A673 (cell line): ENCODE measurements at regions not wholly inside any gene's neighbourhood (a gene's known extent, or its start where the extent isn't known, plus 50 kb on each side); places are given as distances from the start of the nearest gene placed in this dataset.

Experiments
- EZH2 ChIP-seq: fragments of 200-600 bp; sonication (generic); IDR thresholded peaks from 2 replicates; pipeline ENCODE4 v1.6.1; 2017; ENCODE audit warnings: borderline replicate concordance, low read depth, mild to moderate bottlenecking, mixed read lengths, antibody characterized with exemption, low read length; ENCODE audit not compliant: poor library complexity, severe bottlenecking
- TF ChIP-seq, protein P1 (sequence below): fragments of 300-800, 200-600 bp; sonication (generic); conservative IDR thresholded peaks from 2 replicates; pipeline ENCODE4 v1.5.1; 2017; ENCODE audit warnings: low read depth, mild to moderate bottlenecking, antibody characterized with exemption, low read length, moderate library complexity, mixed read lengths

DNA sequence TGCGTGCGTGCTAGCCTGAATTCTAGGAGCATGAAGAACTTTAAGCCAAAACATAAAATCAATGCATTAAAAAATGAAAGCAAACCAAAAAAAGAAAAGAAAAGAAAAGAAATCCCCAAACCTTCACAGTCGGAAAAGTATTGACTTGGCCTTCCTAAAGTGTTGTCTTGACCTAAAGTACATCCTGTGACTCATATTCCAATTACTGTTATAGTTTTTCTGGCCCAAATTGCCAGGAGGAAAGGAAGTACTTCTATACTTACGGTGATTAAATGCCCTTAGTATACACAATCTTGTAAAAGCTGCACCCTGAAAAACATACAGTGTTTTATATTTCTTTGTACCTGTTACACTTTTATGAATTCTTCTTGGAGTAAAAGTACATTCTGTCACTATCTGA is 512.8 kb downstream of the ANKRD50 start:
- TF ChIP-seq, protein P1, sequence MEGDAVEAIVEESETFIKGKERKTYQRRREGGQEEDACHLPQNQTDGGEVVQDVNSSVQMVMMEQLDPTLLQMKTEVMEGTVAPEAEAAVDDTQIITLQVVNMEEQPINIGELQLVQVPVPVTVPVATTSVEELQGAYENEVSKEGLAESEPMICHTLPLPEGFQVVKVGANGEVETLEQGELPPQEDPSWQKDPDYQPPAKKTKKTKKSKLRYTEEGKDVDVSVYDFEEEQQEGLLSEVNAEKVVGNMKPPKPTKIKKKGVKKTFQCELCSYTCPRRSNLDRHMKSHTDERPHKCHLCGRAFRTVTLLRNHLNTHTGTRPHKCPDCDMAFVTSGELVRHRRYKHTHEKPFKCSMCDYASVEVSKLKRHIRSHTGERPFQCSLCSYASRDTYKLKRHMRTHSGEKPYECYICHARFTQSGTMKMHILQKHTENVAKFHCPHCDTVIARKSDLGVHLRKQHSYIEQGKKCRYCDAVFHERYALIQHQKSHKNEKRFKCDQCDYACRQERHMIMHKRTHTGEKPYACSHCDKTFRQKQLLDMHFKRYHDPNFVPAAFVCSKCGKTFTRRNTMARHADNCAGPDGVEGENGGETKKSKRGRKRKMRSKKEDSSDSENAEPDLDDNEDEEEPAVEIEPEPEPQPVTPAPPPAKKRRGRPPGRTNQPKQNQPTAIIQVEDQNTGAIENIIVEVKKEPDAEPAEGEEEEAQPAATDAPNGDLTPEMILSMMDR, result no peak
- no peak for TF ChIP-seq EZH2
